MM.1S (cell line): ENCODE measurements at regions not wholly inside any gene's neighbourhood (a gene's known extent, or its start where the extent isn't known, plus 50 kb on each side); places are given as distances from the start of the nearest gene placed in this dataset.

ENCODE experiments used
- CTCF ChIP-seq: fragments of 300-600 bp; sonication (generic); IDR thresholded peaks from 2 replicates; pipeline ENCODE4 v1.5.1; 2016; ENCODE audit warnings: antibody characterized with exemption, low read length, mixed read lengths
- EZH2 ChIP-seq: fragments of 300-600 bp; sonication (generic); optimal IDR thresholded peaks from 2 replicates; pipeline ENCODE3; 2017; ENCODE audit warnings: low read depth, mild to moderate bottlenecking, antibody characterized with exemption, low read length, mixed read lengths

- no peak for TF ChIP-seq CTCF
- TF ChIP-seq EZH2, result no peak
These were observed 171.7 kb upstream of the FLRT2 start for GRCh38 chr14:85358136-85358785.
